ENCODE measurements at regions not wholly inside any gene's neighbourhood (a gene's known extent, or its start where the extent isn't known, plus 50 kb on each side); places are given as distances from the start of the nearest gene placed in this dataset.
"Not testable (repeated sequence)": the region's sequence is repeated elsewhere in the genome, so short reads cannot be mapped to it uniquely, and the experiment has no call there.

- no peak for DNase-seq (ENCODE audit: low spot score)
Measured at GRCh38 chr2:139550341-139550740, 770.2 kb upstream of the NXPH2 start.

- DNase-seq (ENCODE audit: low spot score), result no peak
Measured at GRCh38 chr2:139544186-139544851, 764.1 kb upstream of the NXPH2 start.

- not testable (repeated sequence) for DNase-seq (ENCODE audit: low spot score)
Measured at GRCh38 chr2:139538332-139539020, 758.3 kb upstream of the NXPH2 start.

GRCh38 chr2:139529080-139529479 is 748.9 kb upstream of the NXPH2 start:
- no peak for DNase-seq (ENCODE audit: low spot score)

- DNase-seq (ENCODE audit: low spot score), result no peak
Measured at GRCh38 chr2:139526781-139527180, 746.6 kb upstream of the NXPH2 start.

GRCh38 chr2:139518321-139518720 is 738.1 kb upstream of the NXPH2 start:
- DNase-seq (ENCODE audit: low spot score), result no peak

- no peak for DNase-seq (ENCODE audit: low spot score)
Measured at GRCh38 chr2:139514951-139515350, 734.8 kb upstream of the NXPH2 start.

GRCh38 chr2:139495851-139496250 is 715.7 kb upstream of the NXPH2 start:
- no peak for DNase-seq (ENCODE audit: low spot score)

- no peak for DNase-seq (ENCODE audit: low spot score)
Measured at GRCh38 chr2:139492131-139492680, 712.0 kb upstream of the NXPH2 start.

- no peak for DNase-seq (ENCODE audit: low spot score)
Measured at GRCh38 chr2:139480161-139480650, 700.0 kb upstream of the NXPH2 start.

GRCh38 chr2:139478165-139478914 is 698.1 kb upstream of the NXPH2 start:
- no peak for DNase-seq (ENCODE audit: low spot score)

GRCh38 chr2:139477618-139478017 is 697.4 kb upstream of the NXPH2 start:
- DNase-seq (ENCODE audit: low spot score), result no peak

- no peak for DNase-seq (ENCODE audit: low spot score)
Measured at GRCh38 chr2:139469985-139470384, 689.8 kb upstream of the NXPH2 start.

GRCh38 chr2:139465789-139466188 is 685.6 kb upstream of the NXPH2 start:
- no peak for DNase-seq (ENCODE audit: low spot score)

- no peak for DNase-seq (ENCODE audit: low spot score)
Measured at GRCh38 chr2:139457873-139458272, 677.7 kb upstream of the NXPH2 start.

GRCh38 chr2:139454251-139454650 is 674.1 kb upstream of the NXPH2 start:
- DNase-seq (ENCODE audit: low spot score), result no peak

- DNase-seq (ENCODE audit: low spot score), result no peak
Measured at GRCh38 chr2:139439100-139439499, 658.9 kb upstream of the NXPH2 start.

GRCh38 chr2:139438478-139438877 is 658.3 kb upstream of the NXPH2 start:
- DNase-seq (ENCODE audit: low spot score), result no peak

GRCh38 chr2:139427164-139427563 is 647.0 kb upstream of the NXPH2 start:
- no peak for DNase-seq (ENCODE audit: low spot score)

- no peak for DNase-seq (ENCODE audit: low spot score)
Measured at GRCh38 chr2:139424101-139424500, 643.9 kb upstream of the NXPH2 start.

- no peak for DNase-seq (ENCODE audit: low spot score)
Measured at GRCh38 chr2:139411236-139411635, 631.0 kb upstream of the NXPH2 start.

- DNase-seq (ENCODE audit: low spot score), result not testable (repeated sequence)
Measured at GRCh38 chr2:139410833-139411174, 630.6 kb upstream of the NXPH2 start.
